Femur (tissue), 1 donor: ENCODE measurements at regions not wholly inside any gene's neighbourhood (a gene's known extent, or its start where the extent isn't known, plus 50 kb on each side); places are given as distances from the start of the nearest gene placed in this dataset.

Experiments used
- DNase-seq: peaks from one replicate; pipeline ENCODE4 v3.0.0-alpha.2; 2017

- DNase-seq: no peak
Observed at GRCh38 chr5:84590629-84591028, 205.9 kb upstream of the EDIL3 start.

GRCh38 chr5:84589926-84590325 lies 205.2 kb upstream of the EDIL3 start:
- no peak for DNase-seq

- DNase-seq: no peak
Observed at GRCh38 chr5:84585218-84585617, 200.5 kb upstream of the EDIL3 start.

- no peak for DNase-seq
Observed at GRCh38 chr5:84578226-84578625, 193.5 kb upstream of the EDIL3 start.

- no peak for DNase-seq
Observed at GRCh38 chr5:84573017-84573712, 188.5 kb upstream of the EDIL3 start.

GRCh38 chr5:84569307-84569706 lies 184.6 kb upstream of the EDIL3 start:
- DNase-seq: no peak

GRCh38 chr5:84568171-84568570 lies 183.5 kb upstream of the EDIL3 start:
- no peak for DNase-seq

GRCh38 chr5:84565866-84566265 lies 181.2 kb upstream of the EDIL3 start:
- DNase-seq: no peak

GRCh38 chr5:84564321-84565075 lies 179.8 kb upstream of the EDIL3 start:
- no peak for DNase-seq

GRCh38 chr5:84550222-84550621 lies 165.5 kb upstream of the EDIL3 start:
- no peak for DNase-seq

GRCh38 chr5:84549054-84549453 lies 164.4 kb upstream of the EDIL3 start:
- DNase-seq: no peak

GRCh38 chr5:84546686-84547085 lies 162.0 kb upstream of the EDIL3 start:
- DNase-seq: no peak

GRCh38 chr5:84536797-84537196 lies 152.1 kb upstream of the EDIL3 start:
- DNase-seq: no peak

- DNase-seq: no peak
Observed at GRCh38 chr5:84535281-84535680, 150.6 kb upstream of the EDIL3 start.

GRCh38 chr5:84524491-84524890 lies 139.8 kb upstream of the EDIL3 start:
- DNase-seq: no peak

GRCh38 chr5:84518862-84519261 lies 134.2 kb upstream of the EDIL3 start:
- DNase-seq: no peak

- no peak for DNase-seq
Observed at GRCh38 chr5:84518370-84518769, 133.7 kb upstream of the EDIL3 start.

- no peak for DNase-seq
Observed at GRCh38 chr5:84506625-84507024, 121.9 kb upstream of the EDIL3 start.

- DNase-seq: no peak
Observed at GRCh38 chr5:84494453-84494852, 109.8 kb upstream of the EDIL3 start.

GRCh38 chr5:84487963-84488362 lies 103.3 kb upstream of the EDIL3 start:
- DNase-seq: no peak

- DNase-seq: no peak
Observed at GRCh38 chr5:84480873-84481637, 96.4 kb upstream of the EDIL3 start.

- DNase-seq: no peak
Observed at GRCh38 chr5:84478603-84479002, 93.9 kb upstream of the EDIL3 start.

GRCh38 chr5:84477485-84477884 lies 92.8 kb upstream of the EDIL3 start:
- DNase-seq: no peak

GRCh38 chr5:84474126-84474525 lies 89.4 kb upstream of the EDIL3 start:
- DNase-seq: no peak
